GM19328 (cell line): ENCODE measurements at regions not wholly inside any gene's neighbourhood (a gene's known extent, or its start where the extent isn't known, plus 50 kb on each side); places are given as distances from the start of the nearest gene placed in this dataset.

Source experiments
- ATAC-seq: cut with Tn5 transposase; IDR thresholded peaks from one replicate; pipeline ENCODE4 v1.9.1; 2021; ENCODE audit warnings: mild to moderate bottlenecking, moderate library complexity; ENCODE audit not compliant: unreplicated experiment

DNA sequence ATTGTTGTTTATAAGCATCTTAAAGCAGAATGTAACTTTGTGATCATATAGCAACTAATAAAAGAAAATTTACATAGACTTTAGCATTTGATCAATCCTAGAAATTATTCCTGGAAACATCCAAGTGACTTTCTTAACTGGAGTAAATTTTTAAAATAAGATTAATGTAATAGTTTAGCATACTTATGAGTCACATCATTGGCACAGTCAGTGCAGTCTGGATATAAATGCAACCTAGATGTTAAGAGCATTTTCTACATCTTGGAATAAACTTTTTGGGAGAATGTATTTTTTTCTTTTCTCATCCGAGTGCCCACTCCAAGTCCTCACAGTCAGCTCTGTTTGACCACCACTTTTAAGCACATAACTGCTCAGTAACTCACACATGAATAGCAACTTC, 324.6 kb upstream of the PLSCR5 start:
- ATAC-seq = no peak

- ATAC-seq = no peak
Observed at GRCh38 chr3:146928421-146929059, 323.4 kb upstream of the PLSCR5 start.

DNA sequence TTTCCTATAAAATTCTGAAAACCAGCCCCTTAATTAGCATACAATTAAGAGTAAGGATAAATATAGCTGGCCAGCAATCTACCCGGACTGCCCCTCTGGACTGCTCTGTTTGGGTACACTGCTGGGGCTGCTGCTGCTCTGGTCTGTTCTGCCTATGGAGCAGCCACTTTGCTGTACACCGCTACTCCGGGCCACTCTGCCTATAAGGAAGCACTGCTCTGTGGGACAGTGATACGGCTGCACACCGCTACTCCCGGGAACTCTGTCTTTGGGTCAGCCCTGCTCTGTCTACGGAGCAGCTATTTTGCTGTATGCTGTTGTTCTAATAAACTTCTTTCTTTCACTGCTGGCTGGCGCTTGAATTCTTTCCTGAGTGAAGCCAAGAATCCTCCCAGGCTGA, 316.5 kb upstream of the PLSCR5 start:
- ATAC-seq = no peak

DNA sequence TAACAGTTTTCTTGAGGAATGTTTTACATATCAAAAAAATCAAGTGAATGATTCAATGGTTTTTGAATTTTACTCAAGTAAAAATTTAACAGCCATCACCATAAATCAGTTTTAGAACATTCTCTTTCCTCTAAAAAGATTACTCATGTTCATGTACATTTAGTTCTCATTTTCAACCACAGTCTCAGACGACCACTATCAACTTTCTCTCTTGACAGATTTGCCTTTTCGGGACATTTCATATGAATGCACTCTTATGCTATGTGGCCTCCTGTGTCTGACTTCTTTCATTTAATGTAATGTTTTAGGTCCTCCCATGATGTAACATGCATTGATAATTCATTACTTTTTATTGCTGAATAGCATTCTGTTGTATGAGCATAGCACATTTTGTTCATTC, 309.3 kb upstream of the PLSCR5 start:
- ATAC-seq = no peak

DNA sequence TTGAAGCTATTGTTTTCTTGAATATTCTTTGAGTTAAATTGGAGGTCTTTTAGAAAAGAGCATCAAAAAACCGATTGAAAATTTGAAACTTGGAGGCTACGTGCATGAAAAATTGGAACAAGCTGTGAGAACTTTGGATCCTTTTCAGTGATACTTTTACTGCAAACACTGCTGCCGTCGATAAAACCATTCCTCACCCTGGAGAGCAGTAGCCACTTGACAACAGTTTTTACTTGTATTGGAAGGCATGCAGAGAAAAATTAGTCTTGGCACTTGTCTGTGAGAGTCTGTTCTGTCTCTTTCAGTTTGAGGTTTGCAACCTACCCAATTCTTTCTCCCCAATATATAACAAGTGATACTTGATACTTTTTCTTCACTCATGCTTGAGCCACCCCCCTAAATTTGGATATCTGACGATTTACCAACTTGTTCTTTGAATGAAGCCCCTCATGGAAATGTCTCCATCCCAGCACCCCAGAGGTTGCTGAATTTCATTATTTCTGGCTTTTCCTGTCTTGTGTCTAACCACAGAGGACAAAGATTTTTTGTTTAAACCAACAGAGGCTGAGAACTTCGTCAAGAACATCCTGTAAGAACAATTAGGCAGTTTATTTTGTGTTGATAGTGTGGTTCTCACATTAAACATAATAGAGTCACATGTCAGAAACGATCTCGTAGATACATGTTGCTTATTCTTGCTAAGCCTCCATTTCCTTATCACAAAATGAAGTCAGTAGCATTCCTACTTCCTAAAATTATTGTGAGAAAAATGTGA, 307.3 kb upstream of the PLSCR5 start:
- no peak for ATAC-seq

GRCh38 chr3:146903927-146904326, 298.8 kb upstream of the PLSCR5 start:
- no peak for ATAC-seq

- no peak for ATAC-seq
Observed at GRCh38 chr3:146899171-146899570, 294.0 kb upstream of the PLSCR5 start.

- no peak for ATAC-seq
Observed at GRCh38 chr3:146896711-146897110, 291.6 kb upstream of the PLSCR5 start.

DNA sequence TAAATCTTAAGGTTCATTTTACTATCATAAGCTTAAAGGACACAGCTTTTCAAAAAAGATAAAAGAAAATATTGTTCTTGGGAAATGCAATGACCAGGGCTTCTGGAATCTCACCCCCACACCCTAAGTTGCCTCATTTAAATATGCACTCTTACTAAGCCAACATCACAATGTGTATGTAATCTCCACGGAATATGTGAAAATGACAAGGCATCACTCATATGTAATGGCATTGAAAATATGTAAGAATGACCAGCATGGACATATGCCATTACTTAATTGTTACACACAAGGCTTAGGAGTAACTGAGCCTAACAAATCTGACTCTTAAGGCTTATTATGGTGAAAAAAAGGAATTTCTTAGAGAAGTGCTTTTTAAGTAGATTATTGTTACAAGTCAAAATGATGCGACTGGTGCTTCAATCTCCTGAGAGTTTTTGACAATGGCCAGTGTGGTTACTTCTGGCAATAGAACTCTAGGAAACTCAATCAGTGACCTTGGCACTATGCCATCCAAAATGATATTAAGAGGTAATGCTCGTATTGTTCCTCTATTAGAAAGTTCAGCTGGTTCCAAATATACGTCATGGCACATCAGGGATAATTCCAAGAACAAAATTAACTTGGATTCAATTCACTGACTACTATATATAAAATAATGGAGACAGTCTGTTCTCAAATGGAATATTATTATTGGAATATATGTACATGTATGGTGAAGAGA, 290.0 kb upstream of the PLSCR5 start:
- ATAC-seq = no peak

DNA sequence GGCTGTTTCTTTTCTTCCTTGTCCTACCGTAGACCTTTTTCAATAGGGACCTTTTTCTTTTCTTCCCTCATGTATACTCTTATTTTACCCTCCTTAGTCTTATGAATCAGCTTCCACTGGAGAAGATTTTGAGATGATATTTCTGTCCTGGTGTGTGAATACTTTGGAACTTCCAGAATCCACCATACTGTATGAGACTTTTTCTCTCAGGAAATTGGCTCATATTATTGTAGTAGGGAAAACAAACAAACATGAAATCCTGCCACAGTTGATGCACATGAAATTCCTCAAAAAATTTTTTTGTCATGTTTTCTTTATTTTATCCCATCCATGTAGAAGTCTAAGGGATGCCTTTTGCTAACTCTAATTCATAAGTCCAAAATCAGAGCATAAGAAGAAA, 289.3 kb upstream of the PLSCR5 start:
- no peak for ATAC-seq

GRCh38 chr3:146892041-146892440, 286.9 kb upstream of the PLSCR5 start:
- no peak for ATAC-seq

- no peak for ATAC-seq
Observed at GRCh38 chr3:146889626-146890025, 284.5 kb upstream of the PLSCR5 start.

DNA sequence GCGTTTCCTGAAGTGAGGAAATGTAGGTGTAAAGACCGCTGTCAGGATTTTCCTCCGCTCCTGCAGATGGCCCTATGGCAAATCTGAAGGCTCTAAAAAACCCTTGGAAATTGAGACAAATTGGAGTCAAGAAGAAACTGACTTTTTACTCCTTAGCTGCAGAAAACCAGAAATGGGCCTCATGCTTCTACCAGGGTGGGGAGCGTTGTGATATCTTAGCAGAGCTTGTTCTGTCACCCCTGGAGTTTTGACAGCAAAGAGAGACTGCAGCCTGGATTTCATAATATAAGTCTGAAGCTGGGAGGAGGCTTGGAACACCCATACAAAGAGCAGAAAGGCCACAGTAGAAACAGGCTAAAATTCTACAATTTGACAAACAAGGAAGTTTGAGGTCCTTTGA, 283.0 kb upstream of the PLSCR5 start:
- no peak for ATAC-seq

DNA sequence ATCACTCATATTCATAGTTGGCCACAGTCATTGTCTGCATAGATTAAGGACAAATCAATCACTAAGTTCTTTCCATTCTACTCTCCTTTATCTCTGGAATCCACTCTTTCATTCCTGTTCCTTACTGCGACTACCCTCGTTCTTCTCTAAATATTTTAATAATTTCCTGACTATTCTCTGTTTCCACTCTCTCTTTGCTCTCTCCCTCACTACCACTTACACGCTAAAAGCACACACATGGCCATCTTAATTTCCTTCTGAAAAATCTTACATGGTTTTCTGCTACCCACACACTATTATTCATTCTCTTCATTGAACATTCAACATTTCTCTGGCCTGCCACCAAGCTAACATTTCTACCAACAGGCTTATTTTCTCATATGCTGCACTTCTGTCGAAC, 279.6 kb upstream of the PLSCR5 start:
- no peak for ATAC-seq

- no peak for ATAC-seq
Observed at GRCh38 chr3:146884296-146884695, 279.1 kb upstream of the PLSCR5 start.

- ATAC-seq = no peak
Observed at GRCh38 chr3:146883288-146883687, 278.1 kb upstream of the PLSCR5 start.

DNA sequence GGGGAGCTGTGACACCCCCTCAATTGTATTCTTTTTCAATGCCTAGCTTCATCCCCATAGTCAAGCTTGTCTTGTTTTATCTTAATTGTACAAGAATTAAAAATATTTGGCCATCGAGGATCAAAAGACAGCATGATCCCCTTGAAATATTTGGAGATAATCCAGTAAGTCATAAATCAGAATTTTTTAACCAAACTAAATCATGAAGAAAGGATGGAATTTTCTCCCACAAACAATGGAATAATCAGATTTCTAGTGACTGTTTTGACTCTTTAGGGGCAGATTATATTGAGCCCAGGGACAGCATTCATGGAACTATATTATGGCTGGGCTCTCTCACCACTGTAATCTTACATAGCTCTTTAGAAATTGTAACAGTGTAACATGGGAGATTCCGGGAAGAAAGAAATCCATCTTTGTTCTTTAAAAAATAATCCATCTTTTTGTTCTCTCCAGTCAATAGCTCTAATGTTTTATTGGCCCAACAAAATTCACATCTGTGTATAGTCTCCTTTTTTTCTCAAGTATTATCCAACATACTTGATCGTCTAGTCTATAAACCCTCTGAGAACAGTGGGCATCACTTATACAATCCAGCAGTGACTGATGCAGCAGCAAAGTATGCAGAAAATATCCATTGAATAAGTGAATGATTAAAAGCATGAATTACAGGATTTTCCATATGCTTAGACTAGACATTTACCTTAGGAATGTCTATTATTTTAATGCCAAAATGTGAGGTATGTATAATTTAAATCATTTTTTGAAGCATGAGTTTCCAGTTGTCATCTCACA, 277.0 kb upstream of the PLSCR5 start:
- no peak for ATAC-seq

DNA sequence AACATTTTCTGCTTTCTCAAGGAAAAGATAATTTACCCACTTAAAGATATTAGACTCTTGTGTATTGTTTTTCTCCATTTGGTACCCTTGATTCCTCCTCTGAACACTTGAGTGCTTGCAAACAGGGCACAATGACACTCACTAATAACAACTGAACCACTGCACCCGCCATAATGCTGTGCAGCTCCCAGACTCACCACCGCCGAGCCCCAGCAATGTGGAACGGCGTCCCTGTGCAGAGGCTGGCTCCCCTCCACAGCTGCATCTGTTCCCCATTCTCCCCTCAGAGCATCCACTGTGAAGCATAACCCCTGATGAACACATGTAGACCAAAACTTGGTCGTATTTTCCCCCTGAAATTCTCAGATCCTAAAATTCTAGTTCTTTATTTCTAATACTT, 276.2 kb upstream of the PLSCR5 start:
- no peak for ATAC-seq

DNA sequence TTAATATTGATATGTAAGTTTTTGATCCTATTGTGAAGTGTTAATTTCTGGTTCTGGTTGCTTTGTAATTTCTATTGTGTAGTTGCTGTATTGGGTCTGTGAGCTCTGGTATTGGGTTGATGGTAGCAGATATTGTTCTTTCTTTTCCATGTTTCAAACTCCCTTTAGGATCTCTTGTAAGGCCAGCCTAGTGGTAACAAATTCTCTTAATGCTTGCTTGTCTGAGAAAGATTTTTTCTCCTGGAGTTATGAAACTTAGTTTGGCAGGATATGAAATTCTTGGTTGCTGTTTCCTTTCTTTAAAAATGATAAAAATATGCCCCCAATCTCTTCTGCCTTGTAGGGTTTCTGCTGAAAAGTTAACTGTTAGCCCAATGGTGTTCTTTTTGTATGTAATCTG, 268.6 kb upstream of the PLSCR5 start:
- no peak for ATAC-seq

DNA sequence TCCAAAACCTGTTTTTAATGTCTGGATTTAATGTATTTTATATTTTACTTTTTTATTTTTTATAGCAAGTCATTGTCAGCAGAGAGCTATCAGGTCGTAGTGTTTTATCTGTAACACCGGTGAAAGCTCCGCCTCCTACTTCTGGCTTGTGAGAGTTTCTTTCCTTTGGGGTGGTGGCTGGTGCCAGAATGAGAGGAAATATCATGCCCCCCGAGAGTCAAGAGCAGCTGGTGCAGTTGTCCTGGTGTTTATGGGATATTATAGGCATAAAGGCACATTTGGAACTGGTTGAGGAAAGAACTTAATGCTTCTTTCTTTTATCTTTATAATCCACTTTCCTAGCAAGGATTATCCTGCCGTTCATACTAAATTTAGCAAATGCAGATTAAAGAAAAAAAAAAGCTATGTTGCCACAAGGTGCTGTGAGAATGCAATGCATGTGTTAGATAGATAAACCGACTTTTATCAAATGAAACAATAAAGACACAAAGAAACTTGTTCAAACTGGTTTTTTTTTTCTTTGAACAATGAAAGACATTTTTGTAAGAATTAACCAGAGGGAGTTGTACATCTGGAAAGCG, 260.1 kb upstream of the PLSCR5 start:
- ATAC-seq = no peak

DNA sequence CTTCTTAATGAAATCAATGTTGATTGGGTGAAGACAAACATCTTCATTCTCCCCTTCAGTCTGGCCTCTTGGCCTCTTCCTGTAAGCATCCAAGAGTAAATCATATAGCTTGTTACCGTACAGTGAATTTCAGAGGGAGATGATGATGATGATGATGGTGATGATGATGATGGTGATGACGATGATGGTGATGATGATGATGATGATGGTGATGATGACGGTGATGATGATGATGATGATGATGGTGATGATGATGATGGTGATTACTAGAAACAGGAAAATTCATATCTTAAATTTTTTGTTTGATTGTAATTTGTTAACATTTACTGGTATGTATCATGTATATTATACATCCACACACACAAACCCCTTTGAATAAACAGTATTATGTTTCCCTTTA, 256.1 kb upstream of the PLSCR5 start:
- no peak for ATAC-seq
